ENCODE measurements at regions not wholly inside any gene's neighbourhood (a gene's known extent, or its start where the extent isn't known, plus 50 kb on each side); places are given as distances from the start of the nearest gene placed in this dataset.

GRCh38 chr5:120228262-120229031 lies 235.7 kb upstream of the PRR16 start:
- Histone ChIP-seq H3K36me3 (ENCODE audit: control insufficient read depth in 1 of 2, insufficient read depth in 2 of 2, low read length in 2 of 2) (no peaks in the 10 kb centered on the region), H3K4me1 (ENCODE audit: control insufficient read depth in 1 of 2, insufficient read depth in 2 of 2, low read length in 2 of 2) (no peaks in the 10 kb centered on the region), H3K9ac (ENCODE audit: low read depth in 1 of 2, low read length in 2 of 2) (no peak overlapping the region), H3K4me3 (ENCODE audit: low read depth in 1 of 2, low read length in 2 of 2) (no peak overlapping the region), H3K27ac (ENCODE audit: low read depth, low read length) (no peak overlapping the region), H3K27me3 (ENCODE audit: control insufficient read depth in 1 of 2, insufficient read depth in 2 of 2, low read length in 2 of 2) (no peaks in the 10 kb centered on the region), H3K9me3 (ENCODE audit: control insufficient read depth in 1 of 2, low read length in 2 of 2) (no peaks in the 10 kb centered on the region)

- no peaks in the 10 kb centered on the region for H3K9me3 ChIP-seq (ENCODE audit: control insufficient read depth in 1 of 2, low read length in 2 of 2)
Observed at GRCh38 chr5:120229036-120229435, 235.1 kb upstream of the PRR16 start.

GRCh38 chr5:120231563-120231962 lies 232.5 kb upstream of the PRR16 start:
- Histone ChIP-seq H3K9me3 (ENCODE audit: control insufficient read depth in 1 of 2, low read length in 2 of 2) (no peaks in the 10 kb centered on the region), H3K4me1 (ENCODE audit: control insufficient read depth in 1 of 2, insufficient read depth in 2 of 2, low read length in 2 of 2) (no peaks in the 10 kb centered on the region), H3K27me3 (ENCODE audit: control insufficient read depth in 1 of 2, insufficient read depth in 2 of 2, low read length in 2 of 2) (no peaks in the 10 kb centered on the region), H3K27ac (ENCODE audit: low read depth, low read length) (no peak overlapping the region), H3K9ac (ENCODE audit: low read depth in 1 of 2, low read length in 2 of 2) (no peak overlapping the region), H3K4me3 (ENCODE audit: low read depth in 1 of 2, low read length in 2 of 2) (no peak overlapping the region), H3K36me3 (ENCODE audit: control insufficient read depth in 1 of 2, insufficient read depth in 2 of 2, low read length in 2 of 2) (no peaks in the 10 kb centered on the region)

More at GRCh38 chr5:120229036-120229435, 235.1 kb upstream of the PRR16 start:
- no peaks in the 10 kb centered on the region for H3K36me3 ChIP-seq (ENCODE audit: control insufficient read depth in 1 of 2, insufficient read depth in 2 of 2, low read length in 2 of 2)
- no peaks in the 10 kb centered on the region for H3K4me1 ChIP-seq (ENCODE audit: control insufficient read depth in 1 of 2, insufficient read depth in 2 of 2, low read length in 2 of 2)
- H3K27me3 ChIP-seq (ENCODE audit: control insufficient read depth in 1 of 2, insufficient read depth in 2 of 2, low read length in 2 of 2), result no peaks in the 10 kb centered on the region
- H3K9ac ChIP-seq (ENCODE audit: low read depth in 1 of 2, low read length in 2 of 2), result no peak overlapping the region
- H3K4me3 ChIP-seq (ENCODE audit: low read depth in 1 of 2, low read length in 2 of 2), result no peak overlapping the region
- no peak overlapping the region for H3K27ac ChIP-seq (ENCODE audit: low read depth, low read length)

GRCh38 chr5:120236360-120236759 lies 227.7 kb upstream of the PRR16 start:
- H3K27ac ChIP-seq (ENCODE audit: low read depth, low read length), result no peak overlapping the region
- no peaks in the 10 kb centered on the region for H3K27me3 ChIP-seq (ENCODE audit: control insufficient read depth in 1 of 2, insufficient read depth in 2 of 2, low read length in 2 of 2)
- H3K9ac ChIP-seq (ENCODE audit: low read depth in 1 of 2, low read length in 2 of 2), result no peak overlapping the region
- no peaks in the 10 kb centered on the region for H3K36me3 ChIP-seq (ENCODE audit: control insufficient read depth in 1 of 2, insufficient read depth in 2 of 2, low read length in 2 of 2)
- no peaks in the 10 kb centered on the region for H3K9me3 ChIP-seq (ENCODE audit: control insufficient read depth in 1 of 2, low read length in 2 of 2)
- H3K4me1 ChIP-seq (ENCODE audit: control insufficient read depth in 1 of 2, insufficient read depth in 2 of 2, low read length in 2 of 2), result no peaks in the 10 kb centered on the region
- no peak overlapping the region for H3K4me3 ChIP-seq (ENCODE audit: low read depth in 1 of 2, low read length in 2 of 2)

- no peaks in the 10 kb centered on the region for H3K27me3 ChIP-seq (ENCODE audit: control insufficient read depth in 1 of 2, insufficient read depth in 2 of 2, low read length in 2 of 2)
- no peaks in the 10 kb centered on the region for H3K4me1 ChIP-seq (ENCODE audit: control insufficient read depth in 1 of 2, insufficient read depth in 2 of 2, low read length in 2 of 2)
- no peak overlapping the region for H3K4me3 ChIP-seq (ENCODE audit: low read depth in 1 of 2, low read length in 2 of 2)
- no peak overlapping the region for H3K9ac ChIP-seq (ENCODE audit: low read depth in 1 of 2, low read length in 2 of 2)
- no peaks in the 10 kb centered on the region for H3K36me3 ChIP-seq (ENCODE audit: control insufficient read depth in 1 of 2, insufficient read depth in 2 of 2, low read length in 2 of 2)
- H3K9me3 ChIP-seq (ENCODE audit: control insufficient read depth in 1 of 2, low read length in 2 of 2), result no peaks in the 10 kb centered on the region
- no peak overlapping the region for H3K27ac ChIP-seq (ENCODE audit: low read depth, low read length)
Observed at GRCh38 chr5:120239086-120239485, 225.0 kb upstream of the PRR16 start.

- Histone ChIP-seq H3K4me1 (ENCODE audit: control insufficient read depth in 1 of 2, insufficient read depth in 2 of 2, low read length in 2 of 2) (no peaks in the 10 kb centered on the region), H3K9ac (ENCODE audit: low read depth in 1 of 2, low read length in 2 of 2) (no peak overlapping the region), H3K36me3 (ENCODE audit: control insufficient read depth in 1 of 2, insufficient read depth in 2 of 2, low read length in 2 of 2) (no peaks in the 10 kb centered on the region), H3K9me3 (ENCODE audit: control insufficient read depth in 1 of 2, low read length in 2 of 2) (no peaks in the 10 kb centered on the region), H3K27ac (ENCODE audit: low read depth, low read length) (no peak overlapping the region), H3K4me3 (ENCODE audit: low read depth in 1 of 2, low read length in 2 of 2) (no peak overlapping the region), H3K27me3 (ENCODE audit: control insufficient read depth in 1 of 2, insufficient read depth in 2 of 2, low read length in 2 of 2) (no peaks in the 10 kb centered on the region)
Observed at GRCh38 chr5:120240706-120241105, 223.4 kb upstream of the PRR16 start.

- Histone ChIP-seq H3K4me1 (ENCODE audit: control insufficient read depth in 1 of 2, insufficient read depth in 2 of 2, low read length in 2 of 2) (no peaks in the 10 kb centered on the region), H3K4me3 (ENCODE audit: low read depth in 1 of 2, low read length in 2 of 2) (no peak overlapping the region), H3K9ac (ENCODE audit: low read depth in 1 of 2, low read length in 2 of 2) (no peak overlapping the region), H3K36me3 (ENCODE audit: control insufficient read depth in 1 of 2, insufficient read depth in 2 of 2, low read length in 2 of 2) (no peaks in the 10 kb centered on the region), H3K9me3 (ENCODE audit: control insufficient read depth in 1 of 2, low read length in 2 of 2) (no peaks in the 10 kb centered on the region), H3K27ac (ENCODE audit: low read depth, low read length) (no peak overlapping the region), H3K27me3 (ENCODE audit: control insufficient read depth in 1 of 2, insufficient read depth in 2 of 2, low read length in 2 of 2) (no peaks in the 10 kb centered on the region)
Observed at GRCh38 chr5:120241400-120241799, 222.7 kb upstream of the PRR16 start.

GRCh38 chr5:120251898-120252297 lies 212.2 kb upstream of the PRR16 start:
- no peak overlapping the region for H3K4me3 ChIP-seq (ENCODE audit: low read depth in 1 of 2, low read length in 2 of 2)
- no peaks in the 10 kb centered on the region for H3K9me3 ChIP-seq (ENCODE audit: control insufficient read depth in 1 of 2, low read length in 2 of 2)
- H3K9ac ChIP-seq (ENCODE audit: low read depth in 1 of 2, low read length in 2 of 2), result no peak overlapping the region
- H3K36me3 ChIP-seq (ENCODE audit: control insufficient read depth in 1 of 2, insufficient read depth in 2 of 2, low read length in 2 of 2), result no peaks in the 10 kb centered on the region
- no peaks in the 10 kb centered on the region for H3K27me3 ChIP-seq (ENCODE audit: control insufficient read depth in 1 of 2, insufficient read depth in 2 of 2, low read length in 2 of 2)
- no peaks in the 10 kb centered on the region for H3K4me1 ChIP-seq (ENCODE audit: control insufficient read depth in 1 of 2, insufficient read depth in 2 of 2, low read length in 2 of 2)
- H3K27ac ChIP-seq (ENCODE audit: low read depth, low read length), result no peak overlapping the region

GRCh38 chr5:120252839-120253238 lies 211.3 kb upstream of the PRR16 start:
- Histone ChIP-seq H3K36me3 (ENCODE audit: control insufficient read depth in 1 of 2, insufficient read depth in 2 of 2, low read length in 2 of 2) (no peaks in the 10 kb centered on the region), H3K4me3 (ENCODE audit: low read depth in 1 of 2, low read length in 2 of 2) (no peak overlapping the region), H3K27me3 (ENCODE audit: control insufficient read depth in 1 of 2, insufficient read depth in 2 of 2, low read length in 2 of 2) (no peaks in the 10 kb centered on the region), H3K9ac (ENCODE audit: low read depth in 1 of 2, low read length in 2 of 2) (no peak overlapping the region), H3K27ac (ENCODE audit: low read depth, low read length) (no peak overlapping the region), H3K9me3 (ENCODE audit: control insufficient read depth in 1 of 2, low read length in 2 of 2) (no peaks in the 10 kb centered on the region), H3K4me1 (ENCODE audit: control insufficient read depth in 1 of 2, insufficient read depth in 2 of 2, low read length in 2 of 2) (no peaks in the 10 kb centered on the region)

- Histone ChIP-seq H3K27ac (ENCODE audit: low read depth, low read length) (no peak overlapping the region), H3K9me3 (ENCODE audit: control insufficient read depth in 1 of 2, low read length in 2 of 2) (no peaks in the 10 kb centered on the region), H3K4me3 (ENCODE audit: low read depth in 1 of 2, low read length in 2 of 2) (no peak overlapping the region), H3K27me3 (ENCODE audit: control insufficient read depth in 1 of 2, insufficient read depth in 2 of 2, low read length in 2 of 2) (no peaks in the 10 kb centered on the region), H3K36me3 (ENCODE audit: control insufficient read depth in 1 of 2, insufficient read depth in 2 of 2, low read length in 2 of 2) (no peaks in the 10 kb centered on the region), H3K9ac (ENCODE audit: low read depth in 1 of 2, low read length in 2 of 2) (no peak overlapping the region), H3K4me1 (ENCODE audit: control insufficient read depth in 1 of 2, insufficient read depth in 2 of 2, low read length in 2 of 2) (no peaks in the 10 kb centered on the region)
Observed at GRCh38 chr5:120254385-120254784, 209.7 kb upstream of the PRR16 start.
